ENCODE measurements at regions not wholly inside any gene's neighbourhood (a gene's known extent, or its start where the extent isn't known, plus 50 kb on each side); places are given as distances from the start of the nearest gene placed in this dataset.

- TF ChIP-seq, protein P1, sequence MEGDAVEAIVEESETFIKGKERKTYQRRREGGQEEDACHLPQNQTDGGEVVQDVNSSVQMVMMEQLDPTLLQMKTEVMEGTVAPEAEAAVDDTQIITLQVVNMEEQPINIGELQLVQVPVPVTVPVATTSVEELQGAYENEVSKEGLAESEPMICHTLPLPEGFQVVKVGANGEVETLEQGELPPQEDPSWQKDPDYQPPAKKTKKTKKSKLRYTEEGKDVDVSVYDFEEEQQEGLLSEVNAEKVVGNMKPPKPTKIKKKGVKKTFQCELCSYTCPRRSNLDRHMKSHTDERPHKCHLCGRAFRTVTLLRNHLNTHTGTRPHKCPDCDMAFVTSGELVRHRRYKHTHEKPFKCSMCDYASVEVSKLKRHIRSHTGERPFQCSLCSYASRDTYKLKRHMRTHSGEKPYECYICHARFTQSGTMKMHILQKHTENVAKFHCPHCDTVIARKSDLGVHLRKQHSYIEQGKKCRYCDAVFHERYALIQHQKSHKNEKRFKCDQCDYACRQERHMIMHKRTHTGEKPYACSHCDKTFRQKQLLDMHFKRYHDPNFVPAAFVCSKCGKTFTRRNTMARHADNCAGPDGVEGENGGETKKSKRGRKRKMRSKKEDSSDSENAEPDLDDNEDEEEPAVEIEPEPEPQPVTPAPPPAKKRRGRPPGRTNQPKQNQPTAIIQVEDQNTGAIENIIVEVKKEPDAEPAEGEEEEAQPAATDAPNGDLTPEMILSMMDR (IDR thresholded peaks at IDR 0.05), result no peak
- no peak for TF ChIP-seq POLR2A (IDR thresholded peaks at IDR 0.05)
- no peak for TF ChIP-seq POLR2AphosphoS5 (IDR thresholded peaks at IDR 0.05; ENCODE audit: insufficient read depth in 1 of 2, low read depth in 1 of 2)
Measured at GRCh38 chr13:74190999-74191398, 56.8 kb upstream of the KLF12 start.
